SJCRH30 (cell line): ENCODE measurements at regions not wholly inside any gene's neighbourhood (a gene's known extent, or its start where the extent isn't known, plus 50 kb on each side); places are given as distances from the start of the nearest gene placed in this dataset.
"Not testable (repeated sequence)": the region's sequence is repeated elsewhere in the genome, so short reads cannot be mapped to it uniquely, and the experiment has no call there.

Source experiments
- DNase-seq, 2 experiments: peaks; one replicate each; pipeline ENCODE4 v3.0.0-alpha.2; 2015 to 2020
- H3K27ac ChIP-seq: fragments of 250-450 bp; sonication (Bioruptor Pico); 2 replicates; pipeline ENCODE4 v1.5.1; 2020; ENCODE audit warnings: mild to moderate bottlenecking, moderate library complexity
- H3K27me3 ChIP-seq: fragments of 250-450 bp; sonication (Bioruptor Pico); 2 replicates; pipeline ENCODE4 v1.5.1; 2020; ENCODE audit warnings: mild to moderate bottlenecking, moderate library complexity
- H3K36me3 ChIP-seq: fragments of 250-450 bp; sonication (Bioruptor Pico); 2 replicates; pipeline ENCODE4 v1.5.1; 2020; ENCODE audit warnings: mild to moderate bottlenecking, moderate library complexity
- H3K4me1 ChIP-seq: fragments of 250-450 bp; sonication (Bioruptor Pico); 2 replicates; pipeline ENCODE4 v1.5.1; 2020; ENCODE audit warnings: mild to moderate bottlenecking, moderate library complexity
- H3K4me3 ChIP-seq: fragments of 250-450 bp; sonication (Bioruptor Pico); 2 replicates; pipeline ENCODE4 v1.5.1; 2020; ENCODE audit warnings: mild to moderate bottlenecking, moderate library complexity
- H3K9me3 ChIP-seq: fragments of 250-450 bp; sonication (Bioruptor Pico); replicated peaks from 2 replicates; pipeline ENCODE4 v1.5.1; 2020; ENCODE audit warnings: mild to moderate bottlenecking, moderate library complexity

DNA sequence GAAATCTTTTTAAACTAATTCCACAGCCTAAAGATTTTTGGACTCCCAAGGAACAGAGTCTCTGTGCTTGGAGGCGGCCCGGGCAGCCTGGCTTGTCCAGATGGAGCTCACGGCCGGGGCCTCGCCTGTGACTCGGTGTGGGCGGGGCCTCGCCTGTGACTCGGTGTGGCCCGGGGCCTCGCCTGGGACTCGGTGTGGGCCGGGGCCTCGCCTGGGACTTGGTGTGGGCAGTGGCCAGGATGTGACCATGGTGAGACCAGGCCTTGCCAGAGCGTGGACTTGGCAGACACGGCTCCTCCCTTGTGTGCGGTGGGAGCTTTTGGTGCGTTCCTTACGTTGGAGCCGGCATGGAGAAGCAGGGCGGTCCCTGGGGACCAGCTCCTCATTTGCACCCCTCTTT, 92.3 kb downstream of the METRNL start:
- Histone ChIP-seq H3K36me3 (no peaks in the 10 kb centered on the region), H3K4me3 (no peak overlapping the region), H3K27ac (no peak overlapping the region), H3K9me3 (peaks cover 8% of the 10 kb centered on the region; the same call in 1 of the 2 replicates), H3K4me1 (peaks cover 29% of the 10 kb centered on the region), H3K27me3 (no peaks in the 10 kb centered on the region)
- DNase-seq, result peak in 1 of 2 experiments; percentile 2

DNA sequence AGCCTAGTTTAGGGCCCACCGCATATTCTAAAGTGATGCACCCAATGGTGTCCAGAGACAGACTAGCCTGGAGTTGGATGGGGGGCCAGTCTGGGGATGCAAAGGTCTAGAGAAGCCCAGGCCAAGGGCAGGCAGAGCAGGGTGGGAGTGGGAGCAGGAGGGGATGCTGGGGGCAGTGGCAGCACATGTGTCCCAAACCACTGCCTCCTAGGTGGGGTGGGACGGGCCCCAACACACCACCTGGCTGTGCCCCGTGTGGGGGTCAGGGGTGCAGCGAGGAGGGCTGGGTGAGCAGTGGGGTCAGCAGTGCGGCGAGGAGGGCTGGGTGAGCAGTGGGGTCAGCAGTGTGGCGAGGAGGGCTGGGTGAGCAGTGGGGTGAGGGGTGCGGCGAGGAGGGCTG, 92.7 kb downstream of the METRNL start:
- H3K27me3 ChIP-seq, H3K9me3 ChIP-seq, H3K27ac ChIP-seq, H3K4me3 ChIP-seq, H3K36me3 ChIP-seq, DNase-seq: not testable (repeated sequence)
- peaks cover 29% of the 10 kb centered on the region for H3K4me1 ChIP-seq

DNA sequence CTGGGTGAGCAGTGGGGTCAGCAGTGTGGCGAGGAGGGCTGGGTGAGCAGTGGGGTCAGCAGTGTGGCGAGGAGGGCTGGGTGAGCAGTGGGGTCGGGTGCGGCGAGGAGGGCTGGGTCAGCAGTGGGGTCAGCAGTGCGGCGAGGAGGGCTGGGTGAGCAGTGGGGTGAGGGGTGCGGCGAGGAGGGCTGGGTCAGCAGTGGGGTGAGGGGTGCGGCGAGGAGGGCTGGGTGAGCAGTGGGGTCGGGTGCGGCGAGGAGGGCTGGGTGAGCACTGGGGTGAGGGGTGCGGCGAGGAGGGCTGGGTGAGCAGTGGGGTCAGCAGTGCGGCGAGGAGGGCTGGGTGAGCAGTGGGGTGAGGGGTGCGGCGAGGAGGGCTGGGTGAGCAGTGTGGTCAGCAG, 93.2 kb downstream of the METRNL start:
- not testable (repeated sequence) for DNase-seq, H3K4me3 ChIP-seq, H3K27me3 ChIP-seq, H3K27ac ChIP-seq, H3K36me3 ChIP-seq, H3K9me3 ChIP-seq
- peaks cover 29% of the 10 kb centered on the region for H3K4me1 ChIP-seq

DNA sequence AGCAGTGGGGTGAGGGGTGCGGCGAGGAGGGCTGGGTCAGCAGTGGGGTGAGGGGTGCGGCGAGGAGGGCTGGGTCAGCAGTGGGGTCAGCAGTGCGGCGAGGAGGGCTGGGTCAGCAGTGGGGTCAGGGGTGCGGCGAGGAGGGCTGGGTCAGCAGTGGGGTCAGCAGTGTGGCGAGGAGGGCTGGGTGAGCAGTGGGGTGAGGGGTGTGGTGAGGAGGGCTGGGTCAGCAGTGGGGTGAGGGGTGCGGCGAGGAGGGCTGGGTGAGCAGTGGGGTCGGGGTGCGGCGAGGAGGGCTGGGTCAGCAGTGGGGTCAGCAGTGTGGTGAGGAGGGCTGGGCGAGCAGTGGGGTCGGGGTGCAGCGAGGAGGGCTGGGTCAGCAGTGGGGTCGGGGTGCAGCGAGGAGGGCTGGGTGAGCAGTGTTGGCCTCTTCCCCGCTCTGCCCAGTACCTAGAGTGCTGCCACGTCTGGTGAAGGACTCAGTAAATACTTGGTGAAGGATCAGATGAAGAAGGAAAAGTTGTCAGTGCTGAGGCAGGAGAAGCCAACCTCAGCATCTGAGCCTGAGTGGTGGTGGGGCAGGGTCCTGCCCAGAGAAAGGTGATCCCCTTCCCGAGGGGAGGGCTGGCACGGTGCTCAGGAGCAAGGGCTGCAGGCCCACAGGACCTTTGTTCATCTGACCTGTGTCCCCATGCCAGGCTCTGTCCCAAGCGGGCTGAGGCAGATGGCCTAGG, 93.9 kb downstream of the METRNL start:
- not testable (repeated sequence) for H3K27ac ChIP-seq, H3K36me3 ChIP-seq, DNase-seq, H3K9me3 ChIP-seq, H3K4me3 ChIP-seq
- peaks cover 29% of the 10 kb centered on the region for H3K4me1 ChIP-seq
- peaks cover 10% of the 10 kb centered on the region; the same call in 1 of the 2 replicates for H3K27me3 ChIP-seq

DNA sequence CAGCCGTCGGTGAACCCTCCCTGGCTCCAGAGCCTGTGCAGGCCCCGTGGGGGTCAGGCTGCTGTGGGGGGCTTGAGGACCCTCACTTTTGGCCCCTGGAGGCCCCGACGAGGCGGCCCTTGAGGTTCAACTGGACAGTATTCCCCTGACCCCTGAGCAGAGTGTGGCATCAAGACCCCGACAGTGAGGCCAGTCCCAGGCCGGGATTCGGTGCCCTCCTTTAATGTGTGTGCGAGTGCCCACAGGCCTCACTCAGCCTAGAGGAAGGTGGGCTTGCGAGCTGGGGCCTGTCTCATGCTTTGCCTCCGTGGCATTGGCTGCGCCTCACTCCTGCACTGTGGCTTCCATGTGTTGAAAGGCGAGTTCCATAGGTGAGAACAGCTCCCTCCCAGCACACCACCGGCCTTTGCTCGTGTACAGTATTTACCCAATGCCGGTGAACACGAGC, 94.5 kb downstream of the METRNL start:
- H3K9me3 ChIP-seq, result peaks cover 4% of the 10 kb centered on the region; the same call in 1 of the 2 replicates
- H3K4me1 ChIP-seq, result peaks cover 29% of the 10 kb centered on the region
- no peaks in the 10 kb centered on the region for H3K36me3 ChIP-seq
- no peak overlapping the region for H3K27ac ChIP-seq
- peaks cover 10% of the 10 kb centered on the region; the same call in 1 of the 2 replicates for H3K27me3 ChIP-seq
- H3K4me3 ChIP-seq, result no peak overlapping the region
- no peak for DNase-seq

DNA sequence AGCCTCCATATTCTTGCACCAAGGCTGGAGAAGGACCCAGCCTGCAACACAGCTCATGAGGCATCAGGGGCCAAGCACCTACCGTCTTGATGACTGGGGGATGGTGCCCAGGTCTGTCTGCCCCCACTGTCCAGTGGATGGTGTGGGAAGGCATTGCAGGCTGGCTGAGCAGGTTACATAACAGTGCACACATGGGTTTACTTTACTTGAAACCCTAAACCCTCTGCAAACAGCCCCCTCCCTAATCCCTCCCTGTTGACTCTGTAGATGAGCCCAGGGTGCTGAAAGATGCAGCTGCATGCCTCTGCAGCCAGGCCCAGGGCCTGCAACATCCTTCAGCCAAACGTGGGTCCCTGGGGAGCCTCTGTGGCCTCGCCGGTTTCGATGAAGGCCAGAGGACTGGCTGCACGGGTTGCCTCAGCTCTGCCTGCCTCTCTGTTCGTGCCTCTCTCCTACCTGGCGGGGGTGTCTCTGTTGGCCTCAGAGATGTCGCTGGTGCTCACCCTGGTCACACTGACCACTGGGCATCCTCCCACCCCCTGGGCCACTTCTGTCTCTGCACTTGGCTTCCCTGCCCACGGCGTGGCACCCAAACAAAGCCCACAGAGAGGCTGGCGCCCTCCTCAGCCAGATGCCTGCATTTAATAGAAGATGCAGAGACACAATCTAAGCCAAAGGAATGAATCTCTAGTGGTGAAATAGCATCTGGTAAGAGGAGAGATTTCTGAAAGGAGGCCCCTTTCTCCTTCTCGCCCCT, 95.1 kb downstream of the METRNL start:
- no peak overlapping the region for H3K4me3 ChIP-seq
- no peak overlapping the region for H3K27ac ChIP-seq
- peaks cover 29% of the 10 kb centered on the region for H3K4me1 ChIP-seq
- H3K36me3 ChIP-seq, result no peaks in the 10 kb centered on the region
- H3K9me3 ChIP-seq, result peaks cover 4% of the 10 kb centered on the region; the same call in 1 of the 2 replicates
- H3K27me3 ChIP-seq, result peaks cover 10% of the 10 kb centered on the region; the same call in 1 of the 2 replicates
- peak; percentile 95 to 96 for DNase-seq

DNA sequence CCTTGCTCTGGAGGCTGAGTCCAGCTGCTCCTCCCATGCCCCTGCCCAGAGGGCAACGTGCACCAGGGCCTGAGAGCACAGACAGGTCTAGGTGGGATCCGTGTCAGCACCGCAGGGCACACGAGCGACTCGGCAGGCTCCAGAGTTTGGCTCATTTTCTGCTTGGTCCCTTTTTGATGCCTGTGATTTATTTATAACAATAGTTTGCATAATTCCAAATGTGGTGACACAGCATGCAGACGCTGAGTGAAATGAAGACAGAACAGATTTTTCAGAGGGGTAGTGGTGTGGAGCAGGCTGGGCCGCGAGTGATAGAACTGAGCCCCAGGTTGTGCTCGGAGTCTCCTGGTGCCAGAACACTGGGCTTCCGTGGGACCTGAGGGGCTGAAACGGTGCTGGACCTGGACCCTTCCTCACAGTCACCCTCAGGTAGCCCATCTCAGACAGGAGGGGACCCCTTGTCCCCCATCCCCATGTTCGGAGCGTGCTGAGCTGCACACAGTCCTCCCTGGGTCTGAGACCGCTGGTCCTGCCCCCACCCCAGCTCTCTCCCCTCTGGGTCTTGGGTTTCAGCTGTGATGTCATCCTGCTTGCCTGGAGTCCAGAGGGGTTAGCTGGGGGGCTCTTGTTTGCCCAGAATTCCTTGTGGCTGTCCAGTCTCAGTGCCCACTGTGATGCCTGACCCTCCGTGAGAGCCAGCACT, 95.9 kb downstream of the METRNL start:
- H3K9me3 ChIP-seq, result no peaks in the 10 kb centered on the region
- peaks cover 26% of the 10 kb centered on the region for H3K4me1 ChIP-seq
- no peaks in the 10 kb centered on the region for H3K36me3 ChIP-seq
- no peak overlapping the region for H3K4me3 ChIP-seq
- peaks cover 10% of the 10 kb centered on the region; the same call in 1 of the 2 replicates for H3K27me3 ChIP-seq
- no peak overlapping the region for H3K27ac ChIP-seq
- peak in 1 of 2 experiments; percentile 30 for DNase-seq

DNA sequence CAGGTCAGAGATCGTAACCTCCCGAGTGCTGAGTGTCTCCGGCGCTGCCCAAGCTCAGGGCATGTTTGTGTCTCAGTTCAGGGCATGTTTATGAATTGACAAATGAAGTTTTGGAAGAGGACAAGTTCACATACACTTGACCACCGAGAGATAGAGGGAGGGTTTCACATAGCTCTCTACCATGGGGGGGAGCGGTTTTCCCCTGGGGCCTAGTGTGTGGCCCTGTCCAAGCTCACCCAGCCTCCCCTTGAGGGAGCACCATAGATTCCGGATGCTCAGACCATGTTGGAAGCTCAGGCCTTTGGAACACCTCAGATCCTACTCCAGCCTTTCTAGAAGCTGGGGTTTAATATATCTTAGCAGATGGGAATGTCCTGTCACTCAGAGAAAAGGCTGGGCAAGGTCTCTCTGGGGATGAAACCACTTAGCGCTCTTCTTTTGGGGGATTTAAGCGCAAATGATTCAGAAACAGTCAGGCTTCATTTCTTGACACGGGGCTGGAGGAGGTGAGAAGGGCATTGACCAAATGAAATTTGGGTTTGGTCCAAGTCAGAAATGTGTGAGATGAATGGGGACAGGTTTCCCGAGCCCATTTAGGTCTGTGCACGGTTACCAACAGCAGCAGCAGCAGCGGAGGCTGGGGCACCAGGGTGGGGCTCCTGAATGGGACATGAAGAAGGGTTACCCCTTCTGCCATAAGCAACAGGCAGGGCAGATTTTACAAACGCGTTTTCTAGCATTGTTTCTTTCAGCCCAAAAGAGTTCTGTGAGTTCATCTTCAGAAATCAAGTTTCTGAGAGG, 96.6 kb downstream of the METRNL start:
- peaks cover 10% of the 10 kb centered on the region; the same call in 1 of the 2 replicates for H3K27me3 ChIP-seq
- H3K4me3 ChIP-seq, result no peak overlapping the region
- H3K9me3 ChIP-seq, result no peaks in the 10 kb centered on the region
- H3K4me1 ChIP-seq, result peaks cover 26% of the 10 kb centered on the region
- no peaks in the 10 kb centered on the region for H3K36me3 ChIP-seq
- no peak for DNase-seq
- no peak overlapping the region for H3K27ac ChIP-seq

DNA sequence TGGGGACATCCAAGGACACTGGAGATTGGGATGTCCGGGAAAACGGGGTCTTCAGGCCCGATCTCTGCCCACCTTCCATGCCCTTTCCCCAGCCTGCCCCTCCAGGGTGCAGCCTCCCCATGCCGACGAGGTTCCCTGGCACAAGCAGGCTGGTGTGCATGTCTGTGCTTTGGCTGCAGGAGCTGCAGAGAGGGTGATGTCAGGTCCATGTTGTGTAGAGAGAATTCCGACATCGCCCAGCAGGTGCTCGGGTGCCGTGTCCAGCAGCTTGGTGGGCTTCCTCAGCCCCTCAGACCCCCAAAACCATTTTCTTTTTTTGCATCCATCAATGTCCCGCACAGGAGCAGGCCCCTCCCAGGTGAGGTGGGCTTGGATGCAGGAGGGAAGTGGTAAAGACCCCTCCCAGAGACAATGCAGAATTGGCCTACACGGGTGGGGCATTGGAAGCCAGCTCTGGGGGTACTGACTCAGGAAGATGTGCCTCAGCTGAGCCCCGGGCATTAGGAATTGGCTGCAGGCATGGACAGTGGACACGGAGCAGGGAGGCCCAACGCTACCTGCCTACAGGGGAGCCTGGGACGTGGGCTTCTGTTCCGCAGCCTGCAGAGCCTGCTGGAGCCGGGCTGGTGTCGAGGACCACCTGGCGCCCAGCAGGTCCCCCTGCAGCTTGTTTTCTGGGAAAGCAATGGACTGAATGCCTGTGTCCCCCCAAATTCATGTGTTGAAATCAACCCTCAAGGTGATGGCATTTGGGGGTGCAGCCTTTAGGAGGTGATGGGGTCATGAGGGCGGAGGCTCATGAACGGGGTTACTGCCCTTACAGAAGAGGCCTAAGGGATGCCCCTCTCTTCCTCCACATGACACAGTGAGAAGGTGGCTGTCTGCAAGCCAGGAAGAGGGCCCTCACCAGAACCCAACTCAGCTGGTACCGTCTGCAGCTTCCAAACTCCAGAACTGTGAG, 97.5 kb downstream of the METRNL start:
- DNase-seq, result no peak

DNA sequence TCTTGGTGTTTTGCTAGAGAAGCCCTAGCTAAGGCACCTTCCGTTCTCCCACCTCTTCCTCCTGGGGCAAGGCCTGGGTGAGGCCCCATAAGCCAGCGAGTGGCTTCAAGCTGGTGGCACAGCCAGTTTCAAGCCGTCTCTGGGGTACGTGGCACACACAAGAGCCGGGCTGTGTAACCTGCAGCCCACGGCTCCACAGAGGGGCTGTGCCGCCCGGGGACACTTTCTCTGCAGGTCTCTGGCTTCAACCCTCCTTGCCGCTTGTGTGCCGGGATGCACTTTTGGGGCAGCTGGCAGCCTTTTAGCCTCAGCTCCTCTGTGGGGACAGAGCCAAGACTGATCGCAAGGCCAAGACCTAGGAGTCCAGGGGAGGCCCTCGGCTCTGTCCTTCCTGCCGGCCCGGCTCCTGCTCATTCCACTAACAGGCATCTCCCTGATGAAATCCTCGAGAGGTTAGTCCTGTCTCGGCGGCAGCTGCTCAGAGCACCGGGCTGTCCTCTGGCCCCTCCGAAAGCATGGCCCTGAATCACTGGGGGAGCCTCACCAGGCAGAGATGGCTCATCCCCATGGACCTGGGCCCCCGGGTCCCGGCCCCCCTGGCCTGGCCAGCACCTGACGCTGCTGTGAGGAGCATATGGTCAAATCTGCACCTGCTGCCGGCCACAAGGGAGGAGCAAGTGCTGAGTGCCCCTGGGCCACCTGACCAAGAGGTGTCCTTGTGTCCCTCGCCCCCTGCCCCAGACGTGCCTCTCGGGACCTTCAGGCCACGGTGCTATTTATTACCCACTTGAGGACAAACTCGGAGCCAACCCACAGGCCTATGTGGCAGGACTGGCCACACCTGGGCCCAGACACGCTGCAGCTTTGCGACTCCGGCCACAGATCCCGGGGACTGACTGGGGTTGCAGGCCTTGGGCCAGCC, 98.5 kb downstream of the METRNL start:
- Histone ChIP-seq H3K4me3 (no peak overlapping the region), H3K36me3 (no peaks in the 10 kb centered on the region), H3K27ac (no peak overlapping the region), H3K4me1 (peaks cover 26% of the 10 kb centered on the region), H3K9me3 (no peaks in the 10 kb centered on the region), H3K27me3 (peaks cover 10% of the 10 kb centered on the region; the same call in 1 of the 2 replicates)
- peak in 1 of 2 experiments; percentile 20 for DNase-seq

More for the DNA sequence above, 97.5 kb downstream of the METRNL start:
- peaks cover 10% of the 10 kb centered on the region; the same call in 1 of the 2 replicates for H3K27me3 ChIP-seq
- H3K36me3 ChIP-seq, result no peaks in the 10 kb centered on the region
- no peak overlapping the region for H3K4me3 ChIP-seq
- peaks cover 26% of the 10 kb centered on the region for H3K4me1 ChIP-seq
- no peak overlapping the region for H3K27ac ChIP-seq
- no peaks in the 10 kb centered on the region for H3K9me3 ChIP-seq

DNA sequence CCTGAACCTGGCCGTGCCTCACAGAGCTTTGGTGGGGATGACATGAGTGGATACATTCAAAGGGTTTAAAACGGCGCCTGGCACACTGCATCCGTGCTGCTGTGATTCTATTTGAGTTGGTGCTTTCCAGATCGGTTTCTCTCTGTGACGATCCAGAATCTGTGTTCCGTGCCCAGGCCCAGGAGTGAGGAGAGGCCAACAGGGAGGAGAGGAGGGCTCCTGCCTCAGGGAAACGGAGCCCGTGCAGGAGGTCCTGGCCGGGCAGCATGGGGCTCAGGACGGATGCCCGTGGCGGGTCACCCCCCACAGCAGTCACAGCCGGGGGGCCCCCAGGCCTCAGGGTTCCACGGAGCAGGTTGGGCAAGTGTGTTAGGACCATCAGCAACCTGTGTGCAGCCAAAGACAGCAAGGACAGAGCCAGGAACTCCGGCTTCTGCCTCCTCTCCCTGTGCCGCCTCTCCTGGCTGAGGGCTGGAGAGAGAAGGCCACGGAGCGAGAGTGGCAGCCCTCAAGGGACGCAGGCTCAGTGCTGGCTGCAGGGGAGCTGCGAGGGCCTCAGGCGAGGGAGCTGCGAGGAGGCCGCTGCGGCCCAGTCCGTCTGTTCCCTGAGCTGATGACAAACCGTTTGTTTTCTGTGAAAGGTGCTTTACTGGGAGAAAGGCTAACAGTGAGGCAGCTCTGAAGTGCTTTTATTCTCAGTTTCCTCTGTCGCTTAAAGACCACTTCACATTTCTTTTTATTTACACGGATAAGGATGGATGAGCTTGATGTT, 99.3 kb downstream of the METRNL start:
- H3K36me3 ChIP-seq, result no peaks in the 10 kb centered on the region
- H3K4me1 ChIP-seq, result peaks cover 25% of the 10 kb centered on the region
- H3K4me3 ChIP-seq, result no peak overlapping the region
- H3K9me3 ChIP-seq, result no peaks in the 10 kb centered on the region
- no peak overlapping the region for H3K27ac ChIP-seq
- peaks cover 10% of the 10 kb centered on the region; the same call in 1 of the 2 replicates for H3K27me3 ChIP-seq
- DNase-seq, result peak in 1 of 2 experiments; percentile 2

DNA sequence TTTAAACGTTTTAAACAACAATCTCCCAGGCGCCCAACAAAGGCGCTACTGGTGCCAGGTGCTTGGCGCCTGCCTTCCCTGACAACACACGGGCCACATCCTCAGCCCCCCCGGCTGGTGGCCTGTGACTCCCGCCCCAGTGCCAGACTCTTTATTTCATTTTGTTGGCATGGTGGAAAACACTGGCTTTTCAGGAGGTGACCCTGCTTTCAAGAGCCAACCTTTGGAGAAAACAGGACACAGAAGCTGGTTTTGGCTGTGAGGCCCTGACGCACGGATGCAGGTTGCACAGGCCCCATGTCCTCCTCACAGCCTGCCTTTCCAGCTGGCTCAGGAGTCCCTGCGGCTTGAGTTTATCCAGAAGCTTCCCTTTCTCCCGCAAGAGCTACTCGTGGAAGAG, 100.0 kb downstream of the METRNL start:
- Histone ChIP-seq H3K4me1 (peaks cover 18% of the 10 kb centered on the region), H3K27me3 (peaks cover 10% of the 10 kb centered on the region; the same call in 1 of the 2 replicates), H3K27ac (no peak overlapping the region), H3K36me3 (no peaks in the 10 kb centered on the region), H3K4me3 (no peak overlapping the region), H3K9me3 (no peaks in the 10 kb centered on the region)
- DNase-seq, result no peak
